ENCODE measurements at regions not wholly inside any gene's neighbourhood (a gene's known extent, or its start where the extent isn't known, plus 50 kb on each side); places are given as distances from the start of the nearest gene placed in this dataset.

GRCh38 chr5:155295111-155295510 lies 281.6 kb downstream of the KIF4B start:
- DNase-seq (ENCODE audit: low read depth), result no peak

GRCh38 chr5:155299386-155300005 lies 285.9 kb downstream of the KIF4B start:
- DNase-seq (ENCODE audit: low read depth), result no peak

- no peak for DNase-seq (ENCODE audit: low read depth)
Measured at GRCh38 chr5:155303120-155303519, 289.6 kb downstream of the KIF4B start.

- no peak for DNase-seq (ENCODE audit: low read depth)
Measured at GRCh38 chr5:155307229-155307628, 293.7 kb downstream of the KIF4B start.

DNA sequence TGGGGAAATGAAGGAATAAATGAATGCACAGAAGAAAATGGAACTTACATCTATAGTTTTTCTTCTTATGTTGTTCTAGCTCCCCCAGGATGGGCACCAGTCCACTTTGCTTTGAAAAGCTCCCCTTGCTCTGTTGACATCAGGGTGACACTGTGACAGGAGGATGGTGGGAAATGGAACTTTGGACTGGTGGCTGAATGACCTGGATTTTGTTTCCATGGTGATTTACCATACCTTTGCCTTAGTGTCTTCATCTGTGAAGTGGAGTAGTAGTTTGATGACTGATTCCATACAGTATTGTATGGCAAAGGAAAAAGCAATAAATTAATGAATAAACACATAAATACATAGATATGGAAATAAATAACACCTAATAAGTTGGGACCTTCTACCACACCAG lies 294.7 kb downstream of the KIF4B start:
- no peak for DNase-seq (ENCODE audit: low read depth)

- DNase-seq (ENCODE audit: low read depth), result no peak
Measured at GRCh38 chr5:155309021-155309746, 295.6 kb downstream of the KIF4B start.

DNA sequence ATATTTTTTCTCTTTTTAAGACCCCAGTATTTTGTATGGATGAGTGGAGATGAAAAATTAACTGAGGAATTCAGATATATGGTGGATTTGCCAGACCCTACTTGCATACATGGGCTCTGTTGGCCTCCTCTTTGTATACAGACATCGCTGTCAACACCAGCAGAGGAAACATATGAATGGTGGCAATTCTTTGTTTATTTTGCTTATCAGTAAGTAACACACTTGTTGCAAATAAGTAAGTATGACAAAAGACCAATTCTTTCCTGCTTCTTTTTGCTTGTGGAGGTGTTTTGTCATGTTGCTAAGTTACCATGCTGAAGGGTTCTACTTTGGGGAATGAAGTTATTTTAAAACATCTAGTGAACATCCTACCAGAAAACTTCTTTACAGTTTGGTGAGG lies 298.2 kb downstream of the KIF4B start:
- DNase-seq (ENCODE audit: low read depth), result no peak

DNA sequence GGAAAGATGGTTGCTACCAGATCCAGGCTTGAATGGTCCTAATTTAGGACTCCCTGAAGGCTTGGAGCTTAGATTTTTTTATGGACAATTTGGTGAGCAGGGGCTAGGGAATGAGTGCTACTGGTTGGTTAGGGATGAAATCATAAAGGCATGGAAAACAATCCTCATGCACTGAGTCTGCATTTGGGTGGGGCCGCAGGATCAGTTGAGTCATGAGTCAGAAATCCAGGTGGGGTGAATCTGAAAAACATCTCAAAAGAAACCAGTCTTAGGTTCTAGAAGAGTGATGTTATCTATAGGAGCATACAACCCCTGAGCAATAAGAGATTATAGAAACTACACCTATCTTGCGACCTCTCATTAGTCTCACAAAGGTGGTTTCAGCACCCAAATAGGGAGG lies 300.0 kb downstream of the KIF4B start:
- no peak for DNase-seq (ENCODE audit: low read depth)

GRCh38 chr5:155316070-155316714 lies 302.6 kb downstream of the KIF4B start:
- DNase-seq (ENCODE audit: low read depth), result no peak

DNA sequence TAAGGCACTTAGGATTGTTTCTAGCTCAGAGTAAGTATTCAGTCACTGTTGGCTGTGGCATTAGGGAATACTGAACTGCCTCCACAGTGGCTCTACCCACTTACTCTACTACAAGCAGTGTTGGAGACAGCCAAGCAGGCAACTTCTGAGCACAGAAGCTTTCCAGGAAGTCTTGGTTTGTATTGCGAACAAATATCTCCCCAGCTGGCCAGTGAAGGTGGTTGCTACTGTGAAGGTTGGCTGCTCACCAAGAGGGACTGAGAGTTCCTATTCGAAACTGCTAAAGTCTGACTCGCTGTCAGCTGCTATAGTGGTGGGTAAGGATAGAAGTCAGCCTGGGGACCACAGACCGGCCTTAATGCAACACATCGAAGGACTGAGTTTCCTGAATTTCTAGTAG lies 319.1 kb downstream of the KIF4B start:
- no peak for DNase-seq (ENCODE audit: low read depth)

DNA sequence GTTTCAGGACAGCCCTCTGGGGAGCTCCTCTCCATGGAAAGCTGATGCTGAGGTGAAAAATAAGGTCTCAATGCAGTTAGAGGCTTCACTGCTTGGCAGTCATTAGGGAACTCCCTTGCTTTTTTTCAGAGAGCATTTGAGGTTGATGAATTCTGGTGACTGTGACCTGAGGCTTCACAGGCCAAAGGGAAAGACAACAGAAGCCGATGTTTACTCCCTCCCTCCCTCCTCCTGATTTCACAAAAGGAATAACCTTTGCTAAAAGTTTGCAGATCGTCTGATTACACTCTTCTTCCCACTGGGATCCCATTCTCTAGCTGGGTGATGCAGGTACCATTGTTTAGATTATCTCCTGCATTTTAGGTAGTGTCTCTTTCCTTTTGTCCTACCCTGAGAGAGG lies 329.4 kb downstream of the KIF4B start:
- DNase-seq (ENCODE audit: low read depth), result no peak

- DNase-seq (ENCODE audit: low read depth), result no peak
Measured at GRCh38 chr5:155343468-155343867, 329.9 kb downstream of the KIF4B start.

DNA sequence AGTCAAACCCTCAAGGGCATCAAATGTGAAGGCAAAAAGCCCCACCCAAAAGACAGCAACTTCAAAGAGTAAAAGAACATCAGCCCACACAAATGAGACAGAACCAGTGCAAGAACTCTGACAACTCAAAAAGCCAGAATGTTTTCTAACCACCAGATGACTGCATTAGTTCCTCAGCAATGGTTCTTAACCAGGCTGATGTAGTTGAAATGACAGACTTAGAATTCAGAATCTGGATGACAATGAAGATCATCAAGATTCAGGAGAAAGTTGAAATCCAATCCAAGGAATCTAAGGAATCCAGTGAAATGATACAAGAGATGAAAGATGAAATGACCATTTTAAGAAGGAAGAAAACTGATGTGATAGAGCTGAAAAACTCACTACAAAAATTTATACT lies 339.7 kb downstream of the KIF4B start:
- DNase-seq (ENCODE audit: low read depth), result no peak

DNA sequence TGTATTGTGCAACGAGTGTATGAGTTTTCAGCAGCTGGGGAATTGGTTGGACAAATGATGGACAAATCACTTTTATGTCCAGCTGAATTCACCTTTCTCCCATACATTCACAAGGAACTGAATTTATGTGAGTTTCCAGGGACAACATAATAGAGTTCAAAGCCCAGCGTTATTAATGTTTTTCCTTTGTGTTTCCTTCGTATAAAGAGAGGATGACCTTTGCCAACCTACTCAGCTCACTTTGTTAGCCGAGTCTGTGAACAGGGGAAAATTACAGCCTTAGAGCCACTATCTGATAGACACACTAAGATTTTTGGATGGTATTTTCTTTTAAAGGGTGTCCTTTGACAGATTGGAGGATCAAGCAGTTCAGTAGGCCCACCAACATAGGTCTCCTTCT lies 352.5 kb downstream of the KIF4B start:
- DNase-seq (ENCODE audit: low read depth), result no peak

GRCh38 chr5:155367841-155368240 lies 354.3 kb downstream of the KIF4B start:
- DNase-seq (ENCODE audit: low read depth), result no peak

GRCh38 chr5:155368490-155368889 lies 354.9 kb downstream of the KIF4B start:
- DNase-seq (ENCODE audit: low read depth), result no peak

GRCh38 chr5:155380480-155380879 lies 366.9 kb downstream of the KIF4B start:
- DNase-seq (ENCODE audit: low read depth), result no peak

GRCh38 chr5:155381654-155382053 lies 368.1 kb downstream of the KIF4B start:
- DNase-seq (ENCODE audit: low read depth), result no peak

- no peak for DNase-seq (ENCODE audit: low read depth)
Measured at GRCh38 chr5:155389498-155389897, 375.9 kb downstream of the KIF4B start.

DNA sequence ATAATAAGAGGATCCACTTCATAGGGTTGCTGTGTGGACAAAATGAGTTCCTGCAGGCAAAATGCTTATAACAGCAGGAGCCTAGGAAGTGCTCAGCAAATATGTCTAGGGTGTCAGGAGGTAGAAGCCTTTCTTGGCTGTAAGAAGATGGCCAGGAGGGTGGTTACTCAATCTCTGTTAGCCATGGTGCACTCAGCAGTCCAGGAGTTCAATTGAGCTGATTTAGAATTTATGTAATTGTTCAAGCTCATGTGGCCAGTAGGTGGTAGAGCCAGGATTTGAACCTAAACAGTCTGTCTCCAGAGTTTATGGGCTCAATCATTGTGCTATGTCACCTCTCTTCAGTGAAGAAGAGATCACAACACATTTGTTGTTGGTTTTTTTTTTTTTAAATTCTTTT lies 381.2 kb downstream of the KIF4B start:
- no peak for DNase-seq (ENCODE audit: low read depth)

DNA sequence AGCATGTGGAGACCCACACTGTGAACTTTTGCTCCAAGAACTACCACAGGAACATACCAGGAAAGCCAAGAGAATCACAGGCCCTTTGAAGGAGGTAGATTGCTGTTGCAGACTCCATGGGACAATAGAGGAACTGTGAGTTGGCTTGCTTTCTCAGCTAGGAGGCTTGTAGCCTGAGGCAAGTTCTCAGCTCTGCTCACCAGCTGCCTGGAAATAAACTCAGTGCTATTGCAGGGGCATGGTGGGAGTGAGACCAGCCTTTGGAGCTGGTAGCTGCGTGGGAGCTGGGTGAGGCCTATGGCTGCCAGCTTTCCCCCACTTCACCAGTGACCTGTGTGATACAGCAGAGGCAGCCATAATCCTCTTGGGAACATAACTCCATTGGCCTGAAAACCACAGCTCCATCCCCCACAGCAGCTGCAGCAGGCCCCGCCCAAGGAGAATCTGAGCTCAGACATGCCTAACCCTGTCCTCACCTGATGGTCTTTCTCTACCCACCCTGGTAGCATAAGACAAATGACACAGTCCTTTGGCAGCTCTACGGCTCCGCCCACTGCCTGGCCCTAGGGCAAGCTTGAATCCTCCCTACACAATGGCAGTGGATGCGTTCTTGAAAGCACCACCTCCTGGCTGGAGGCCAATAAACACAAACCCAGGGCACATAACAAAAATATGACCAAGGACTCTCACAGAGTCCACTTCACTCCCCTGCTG lies 389.5 kb downstream of the KIF4B start:
- DNase-seq (ENCODE audit: low read depth), result no peak

GRCh38 chr5:155406815-155407214 lies 393.3 kb downstream of the KIF4B start:
- no peak for DNase-seq (ENCODE audit: low read depth)

- DNase-seq (ENCODE audit: low read depth), result no peak
Measured at GRCh38 chr5:155408465-155408864, 394.9 kb downstream of the KIF4B start.
